IMR-90 (cell line): ENCODE measurements at regions not wholly inside any gene's neighbourhood (a gene's known extent, or its start where the extent isn't known, plus 50 kb on each side); places are given as distances from the start of the nearest gene placed in this dataset.

Experiments used
- ATAC-seq: fragments of 200-7000 bp; cut with Tn5 transposase; 2 replicates; pipeline ENCODE4 v1.9.1; 2020; ENCODE audit warnings: low read depth, mild to moderate bottlenecking, moderate library complexity
- BruUV-seq: library from RNA; stranded (reverse); fragments of 400-500 nt; replicated peaks from 2 replicates; lab custom pipeline; 2021; lab: Mats Ljungman, UMichigan
- CTCF ChIA-PET: fragments of 300-600 bp; formaldehyde crosslinking; extraction: SDS; loops from one replicate; lab custom pipeline; 2021; ENCODE audit warnings: antibody characterized with exemption; lab: Yijun Ruan, JAX
- POLR2A ChIA-PET: fragments of 300-600 bp; sonication (Branson Sonifier 250); formaldehyde crosslinking; loops from one replicate; lab custom pipeline; 2022; ENCODE audit warnings: antibody characterized with exemption; ENCODE audit not compliant: unreplicated experiment; lab: Charles Lee
- DNase-seq: peaks from one replicate; pipeline ENCODE4 v3.0.0; 2013
- H2AFZ ChIP-seq: replicated peaks from 2 replicates; pipeline ENCODE3; 2013; ENCODE audit warnings: low read length, mild to moderate bottlenecking; ENCODE audit not compliant: poor library complexity
- H2AK5ac ChIP-seq: 2 replicates; pipeline ENCODE4 v1.6.1; 2013; ENCODE audit warnings: low read depth, low read length, inconsistent platforms
- H2AK9ac ChIP-seq: replicated peaks from 2 replicates; pipeline ENCODE3; 2013; ENCODE audit warnings: mild to moderate bottlenecking, low read depth, low read length, moderate library complexity; ENCODE audit not compliant: poor library complexity
- H2BK120ac ChIP-seq: 2 replicates; pipeline ENCODE4 v1.6.1; 2013; ENCODE audit warnings: low read depth, low read length, inconsistent platforms
- H2BK15ac ChIP-seq: 3 replicates; pipeline ENCODE4 v1.6.1; 2013; ENCODE audit warnings: low read depth, low read length, inconsistent platforms
- H2BK20ac ChIP-seq: 2 replicates; pipeline ENCODE4 v1.6.1; 2013; ENCODE audit warnings: low read depth, mild to moderate bottlenecking, inconsistent platforms, low read length, moderate library complexity
- H2BK5ac ChIP-seq: 2 replicates; pipeline ENCODE4 v1.6.1; 2013; ENCODE audit warnings: mild to moderate bottlenecking, low read depth, low read length, inconsistent platforms; ENCODE audit not compliant: poor library complexity, severe bottlenecking
- H3K14ac ChIP-seq: replicated peaks from 2 replicates; pipeline ENCODE4 v1.6.1; 2013; ENCODE audit warnings: low read depth, low read length, inconsistent platforms
- H3K18ac ChIP-seq: 2 replicates; pipeline ENCODE4 v1.6.1; 2013; ENCODE audit warnings: low read depth, low read length, control low read depth
- H3K23ac ChIP-seq: 2 replicates; pipeline ENCODE4 v1.6.1; 2013; ENCODE audit warnings: low read depth, low read length, inconsistent platforms
- H3K27ac ChIP-seq: 2 replicates; pipeline ENCODE4 v1.5.1; 2013; ENCODE audit warnings: mild to moderate bottlenecking, control low read depth, low read length; ENCODE audit not compliant: insufficient read depth
- H3K27me3 ChIP-seq: 2 replicates; pipeline ENCODE4 v1.6.1; 2013; ENCODE audit warnings: low read length; ENCODE audit not compliant: control insufficient read depth, insufficient read depth
- H3K36me3 ChIP-seq: 2 replicates; pipeline ENCODE4 v1.6.1; 2013; ENCODE audit warnings: low read length, mixed read lengths; ENCODE audit not compliant: control insufficient read depth, insufficient read depth
- H3K4ac ChIP-seq: 2 replicates; pipeline ENCODE4 v1.6.1; 2013; ENCODE audit warnings: low read depth, low read length, inconsistent platforms
- H3K4me1 ChIP-seq: 2 replicates; pipeline ENCODE4 v1.6.1; 2013; ENCODE audit warnings: low read length, mixed read lengths; ENCODE audit not compliant: control insufficient read depth, insufficient read depth
- H3K4me2 ChIP-seq: 2 replicates; pipeline ENCODE4 v1.6.1; 2013; ENCODE audit warnings: low read depth, mild to moderate bottlenecking, control low read depth, low read length, moderate library complexity
- H3K4me3 ChIP-seq: 2 replicates; pipeline ENCODE4 v1.5.1; 2013; ENCODE audit warnings: low read depth, mild to moderate bottlenecking, control low read depth, low read length, moderate library complexity; ENCODE audit not compliant: insufficient read depth
- H3K56ac ChIP-seq: 2 replicates; pipeline ENCODE4 v1.6.1; 2013; ENCODE audit warnings: low read length, inconsistent platforms; ENCODE audit not compliant: insufficient read depth; ENCODE audit errors: extremely low read depth
- H3K79me1 ChIP-seq, 2 experiments: 2 replicates each; pipeline ENCODE4 v1.6.1; 2013; ENCODE audit warnings: low read length in 2 of 2, inconsistent platforms in 1 of 2, low read depth in 1 of 2
- H3K9ac ChIP-seq: 2 replicates; pipeline ENCODE4 v1.6.1; 2013; ENCODE audit warnings: low read depth, low read length, control low read depth
- H3K9me1 ChIP-seq: 2 replicates; pipeline ENCODE4 v1.6.1; 2013; ENCODE audit warnings: low read length, inconsistent platforms; ENCODE audit not compliant: insufficient read depth
- H3K9me3 ChIP-seq: 2 replicates; pipeline ENCODE4 v1.6.1; 2013; ENCODE audit warnings: low read length; ENCODE audit not compliant: control insufficient read depth, insufficient read depth
- H4K20me1 ChIP-seq: 2 replicates; pipeline ENCODE4 v1.6.1; 2013; ENCODE audit warnings: low read length, inconsistent platforms; ENCODE audit not compliant: insufficient read depth
- H4K5ac ChIP-seq: 2 replicates; pipeline ENCODE4 v1.6.1; 2013; ENCODE audit warnings: mild to moderate bottlenecking, low read depth, low read length, control low read depth
- H4K8ac ChIP-seq, 2 experiments: 2 replicates each; pipeline ENCODE4 v1.6.1; 2013; ENCODE audit warnings: low read depth in 2 of 2, low read length in 2 of 2, control low read depth in 1 of 2, inconsistent platforms in 1 of 2
- H4K91ac ChIP-seq: 2 replicates; pipeline ENCODE4 v1.6.1; 2013; ENCODE audit warnings: low read depth, low read length, inconsistent platforms; ENCODE audit not compliant: insufficient read depth
- NFE2L2 ChIP-seq: fragments of 150-350 bp; IDR thresholded peaks from 2 replicates; pipeline ENCODE4 v1.6.1; 2016; ENCODE audit warnings: low read depth, mild to moderate bottlenecking, low read length
- WGBS, 2 experiments: methylation state at CpG; one replicate each; pipeline versions ENCODE4 v1.1.5 to v1.1.7; 2013; ENCODE audit warnings: missing lambda C conversion rate in 2 of 2; ENCODE audit not compliant: insufficient read length in 1 of 2; ENCODE audit errors: extremely low coverage in 2 of 2; 5-methylcytosine and 5-hydroxymethylcytosine counted together
- dilution Hi-C: fragments of 300-500 bp; cut with HindIII; formaldehyde crosslinking; loops from one replicate; pipeline ENCODE4 v1.14.3; 2018; ENCODE audit warnings: low sequenced_read_pairs; ENCODE audit not compliant: unreplicated experiment
- in situ Hi-C: fragments of 300-500 bp; cut with MboI; formaldehyde crosslinking; loops from 3 replicates; pipeline ENCODE4 v1.14.3; 2019; ENCODE audit warnings: low sequenced_read_pairs, inconsistent platforms, mixed read lengths
- intact Hi-C: fragments of 100-400 bp; cut with micrococcal nuclease; formaldehyde crosslinking; loops from 2 replicates; pipeline ENCODE4 v1.10.0; 2022

DNA sequence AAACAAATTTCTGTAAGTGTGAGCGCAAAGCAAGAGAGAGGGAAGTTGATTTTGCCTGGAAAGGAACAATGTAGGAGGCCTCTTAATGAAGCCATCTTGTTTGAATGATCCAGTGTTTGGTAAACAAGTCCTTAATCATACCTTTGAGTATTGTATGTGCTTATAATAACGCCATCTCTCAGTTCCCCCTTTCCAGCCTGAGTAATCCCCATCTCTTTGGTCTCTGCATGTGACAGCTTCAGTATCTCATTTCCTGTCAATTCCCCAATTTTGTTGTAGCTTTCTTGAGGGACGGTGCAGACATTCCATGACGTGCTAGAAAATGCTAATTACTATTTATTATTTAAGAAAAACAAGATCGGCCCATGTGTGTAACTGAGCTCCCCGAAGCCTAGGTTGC, 349.3 kb upstream of the NR2F2 start:
- Histone ChIP-seq H4K8ac (no peak overlapping the region), H4K5ac (no peak overlapping the region), H2BK20ac (no peak overlapping the region), H3K27me3 (no peaks in the 10 kb centered on the region; the same call in 1 of the 2 replicates), H3K4ac (no peak overlapping the region), H3K14ac (no peak overlapping the region), H3K9me1 (no peaks in the 10 kb centered on the region), H4K91ac (no peak overlapping the region), H2BK5ac (no peak overlapping the region), H3K56ac (no peak overlapping the region), H3K23ac (no peak overlapping the region), H2AK9ac (no peak overlapping the region), H4K20me1 (no peaks in the 10 kb centered on the region), H2AK5ac (no peak overlapping the region), H2BK120ac (no peak overlapping the region), H3K9ac (no peak overlapping the region), H2AFZ (no peak overlapping the region), H3K4me3 (no peak overlapping the region), H3K27ac (no peak overlapping the region), H3K18ac (no peak overlapping the region), H3K9me3 (no peaks in the 10 kb centered on the region), H3K36me3 (no peaks in the 10 kb centered on the region), H2BK15ac (no peak overlapping the region), H3K79me1 (no peaks in the 10 kb centered on the region), H3K4me2 (no peak overlapping the region), H3K4me1 (no peaks in the 10 kb centered on the region)
- ChIA-PET POLR2A (no interaction called here), CTCF (no interaction called here)
- no peak for TF ChIP-seq NFE2L2
- dilution Hi-C loops: no loop called here
- in situ Hi-C loops: no loop called here
- WGBS, 2 experiments: no CpG with 5 or more reads among the region's 6 CpGs
- intact Hi-C loops: no loop called here
- DNase-seq: no peak
- ATAC-seq: no peak
- BruUV-seq: no TSS peak
